HL-60 (cell line): ENCODE measurements at regions not wholly inside any gene's neighbourhood (a gene's known extent, or its start where the extent isn't known, plus 50 kb on each side); places are given as distances from the start of the nearest gene placed in this dataset.
"Not testable (repeated sequence)": the region's sequence is repeated elsewhere in the genome, so short reads cannot be mapped to it uniquely, and the experiment has no call there.

Source experiments
- POLR2AphosphoS5 ChIP-seq: IDR thresholded peaks from 2 replicates; pipeline ENCODE4 v1.6.1; 2012; ENCODE audit warnings: low read depth
- TF ChIP-seq, protein P1 (sequence below): IDR thresholded peaks from one replicate; pipeline ENCODE4 v1.5.1; 2011; ENCODE audit warnings: low read length, control low read depth, inconsistent platforms; ENCODE audit not compliant: insufficient read depth
- TF ChIP-seq, protein P2 (sequence below): IDR thresholded peaks from 2 replicates; pipeline ENCODE4 v1.6.1; 2012; ENCODE audit warnings: low read depth; ENCODE audit not compliant: insufficient replicate concordance

DNA sequence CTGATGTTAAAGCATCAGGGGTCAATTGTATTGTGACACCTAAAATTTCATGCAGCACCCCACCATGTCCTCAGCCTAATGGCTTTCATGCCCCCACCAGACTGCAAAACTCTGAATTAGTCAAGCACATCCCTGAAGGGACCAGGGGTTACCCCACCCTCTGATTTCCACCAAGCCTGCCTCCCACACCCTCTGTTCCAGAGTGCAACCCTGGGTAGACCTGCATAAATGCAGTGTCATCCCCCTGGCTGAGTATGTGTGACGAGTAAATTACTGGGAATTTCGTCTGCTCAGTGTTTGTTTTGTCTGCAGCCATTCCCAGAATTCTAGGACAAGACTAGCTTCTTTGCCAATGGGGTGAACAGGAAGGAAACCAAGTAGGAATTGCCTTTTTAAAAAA lies 2136.9 kb upstream of the DEFB115 start:
- TF ChIP-seq, protein P1, sequence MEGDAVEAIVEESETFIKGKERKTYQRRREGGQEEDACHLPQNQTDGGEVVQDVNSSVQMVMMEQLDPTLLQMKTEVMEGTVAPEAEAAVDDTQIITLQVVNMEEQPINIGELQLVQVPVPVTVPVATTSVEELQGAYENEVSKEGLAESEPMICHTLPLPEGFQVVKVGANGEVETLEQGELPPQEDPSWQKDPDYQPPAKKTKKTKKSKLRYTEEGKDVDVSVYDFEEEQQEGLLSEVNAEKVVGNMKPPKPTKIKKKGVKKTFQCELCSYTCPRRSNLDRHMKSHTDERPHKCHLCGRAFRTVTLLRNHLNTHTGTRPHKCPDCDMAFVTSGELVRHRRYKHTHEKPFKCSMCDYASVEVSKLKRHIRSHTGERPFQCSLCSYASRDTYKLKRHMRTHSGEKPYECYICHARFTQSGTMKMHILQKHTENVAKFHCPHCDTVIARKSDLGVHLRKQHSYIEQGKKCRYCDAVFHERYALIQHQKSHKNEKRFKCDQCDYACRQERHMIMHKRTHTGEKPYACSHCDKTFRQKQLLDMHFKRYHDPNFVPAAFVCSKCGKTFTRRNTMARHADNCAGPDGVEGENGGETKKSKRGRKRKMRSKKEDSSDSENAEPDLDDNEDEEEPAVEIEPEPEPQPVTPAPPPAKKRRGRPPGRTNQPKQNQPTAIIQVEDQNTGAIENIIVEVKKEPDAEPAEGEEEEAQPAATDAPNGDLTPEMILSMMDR, result not testable (repeated sequence)
- TF ChIP-seq, protein P2, sequence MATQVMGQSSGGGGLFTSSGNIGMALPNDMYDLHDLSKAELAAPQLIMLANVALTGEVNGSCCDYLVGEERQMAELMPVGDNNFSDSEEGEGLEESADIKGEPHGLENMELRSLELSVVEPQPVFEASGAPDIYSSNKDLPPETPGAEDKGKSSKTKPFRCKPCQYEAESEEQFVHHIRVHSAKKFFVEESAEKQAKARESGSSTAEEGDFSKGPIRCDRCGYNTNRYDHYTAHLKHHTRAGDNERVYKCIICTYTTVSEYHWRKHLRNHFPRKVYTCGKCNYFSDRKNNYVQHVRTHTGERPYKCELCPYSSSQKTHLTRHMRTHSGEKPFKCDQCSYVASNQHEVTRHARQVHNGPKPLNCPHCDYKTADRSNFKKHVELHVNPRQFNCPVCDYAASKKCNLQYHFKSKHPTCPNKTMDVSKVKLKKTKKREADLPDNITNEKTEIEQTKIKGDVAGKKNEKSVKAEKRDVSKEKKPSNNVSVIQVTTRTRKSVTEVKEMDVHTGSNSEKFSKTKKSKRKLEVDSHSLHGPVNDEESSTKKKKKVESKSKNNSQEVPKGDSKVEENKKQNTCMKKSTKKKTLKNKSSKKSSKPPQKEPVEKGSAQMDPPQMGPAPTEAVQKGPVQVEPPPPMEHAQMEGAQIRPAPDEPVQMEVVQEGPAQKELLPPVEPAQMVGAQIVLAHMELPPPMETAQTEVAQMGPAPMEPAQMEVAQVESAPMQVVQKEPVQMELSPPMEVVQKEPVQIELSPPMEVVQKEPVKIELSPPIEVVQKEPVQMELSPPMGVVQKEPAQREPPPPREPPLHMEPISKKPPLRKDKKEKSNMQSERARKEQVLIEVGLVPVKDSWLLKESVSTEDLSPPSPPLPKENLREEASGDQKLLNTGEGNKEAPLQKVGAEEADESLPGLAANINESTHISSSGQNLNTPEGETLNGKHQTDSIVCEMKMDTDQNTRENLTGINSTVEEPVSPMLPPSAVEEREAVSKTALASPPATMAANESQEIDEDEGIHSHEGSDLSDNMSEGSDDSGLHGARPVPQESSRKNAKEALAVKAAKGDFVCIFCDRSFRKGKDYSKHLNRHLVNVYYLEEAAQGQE, result not testable (repeated sequence)
- not testable (repeated sequence) for TF ChIP-seq POLR2AphosphoS5
